ENCODE measurements at regions not wholly inside any gene's neighbourhood (a gene's known extent, or its start where the extent isn't known, plus 50 kb on each side); places are given as distances from the start of the nearest gene placed in this dataset.

GRCh38 chr6:19337101-19337500 lies 500.1 kb upstream of the ID4 start:
- TF ChIP-seq EP300 (IDR thresholded peaks at IDR 0.05) (no peak), POLR2A (IDR thresholded peaks at IDR 0.05) (no peak), CTCF (IDR thresholded peaks at IDR 0.05) (no peak), POLR2AphosphoS5 (IDR thresholded peaks at IDR 0.05) (no peak)

All from sigmoid colon (tissue), 4 donors.